Breast epithelium (tissue), 3 donors: ENCODE measurements at regions not wholly inside any gene's neighbourhood (a gene's known extent, or its start where the extent isn't known, plus 50 kb on each side); places are given as distances from the start of the nearest gene placed in this dataset.

ENCODE experiments used
- CTCF ChIP-seq, 3 donors: fragments of 450-650 bp; IDR thresholded peaks; one replicate each; pipeline ENCODE4 v1.5.1; 2016 to 2017; ENCODE audit warnings: antibody characterized with exemption in 3 of 3, mild to moderate bottlenecking in 3 of 3, moderate library complexity in 3 of 3
- POLR2A ChIP-seq: fragments of 450-650 bp; IDR thresholded peaks from one replicate; pipeline ENCODE4 v1.6.1; 2016; ENCODE audit warnings: antibody characterized with exemption, mild to moderate bottlenecking, moderate library complexity

GRCh38 chr21:35783721-35784120 is 276.6 kb downstream of the SETD4 start:
- no peak for TF ChIP-seq CTCF (IDR thresholded peaks at IDR 0.05)
- no peak for TF ChIP-seq POLR2A
